Neural cell (in vitro differentiated cells): ENCODE measurements at regions not wholly inside any gene's neighbourhood (a gene's known extent, or its start where the extent isn't known, plus 50 kb on each side); places are given as distances from the start of the nearest gene placed in this dataset.

Source experiments
- H2AFZ ChIP-seq: fragments of 200-600, 300-800 bp; sonication (generic), shearing (Covaris generic); 2 replicates; pipeline ENCODE4 v1.6.0; 2014; ENCODE audit warnings: low read depth, mild to moderate bottlenecking, antibody characterized with exemption, low read length, moderate library complexity
- H3F3A ChIP-seq: fragments of 200-600 bp; shearing (Covaris generic); 2 replicates; pipeline ENCODE4 v1.6.1; 2016; ENCODE audit warnings: mild to moderate bottlenecking, moderate library complexity, mixed read lengths, antibody characterized with exemption, low read length; ENCODE audit not compliant: insufficient read depth, poor library complexity, severe bottlenecking
- H3K27ac ChIP-seq: fragments of 200-600, 300-800 bp; sonication (generic), shearing (Covaris generic); 2 replicates; pipeline ENCODE4 v1.5.1; 2014; ENCODE audit warnings: mild to moderate bottlenecking, low read length, moderate library complexity
- H3K27me3 ChIP-seq: fragments of 300-800, 200-600 bp; sonication (generic), shearing (Covaris generic); 2 replicates; pipeline ENCODE4 v1.6.0; 2014; ENCODE audit warnings: mild to moderate bottlenecking, low read depth, low read length, moderate library complexity; ENCODE audit not compliant: insufficient read depth
- H3K36me3 ChIP-seq: fragments of 300-800, 200-600 bp; sonication (generic), shearing (Covaris generic); 2 replicates; pipeline ENCODE4 v1.5.1; 2014; ENCODE audit warnings: mild to moderate bottlenecking, antibody characterized with exemption, low read length, moderate library complexity; ENCODE audit not compliant: insufficient read depth
- H3K4me2 ChIP-seq: fragments of 300-800, 200-600 bp; sonication (generic), shearing (Covaris generic); 2 replicates; pipeline ENCODE4 v1.6.0; 2014; ENCODE audit warnings: mild to moderate bottlenecking, low read length
- H3K4me3 ChIP-seq: fragments of 300-800, 200-600 bp; sonication (generic), shearing (Covaris generic); 2 replicates; pipeline ENCODE4 v1.5.1; 2014; ENCODE audit warnings: mild to moderate bottlenecking, low read length, moderate library complexity
- H3K79me2 ChIP-seq: fragments of 200-600 bp; shearing (Covaris generic); replicated peaks from 2 replicates; pipeline ENCODE4 v1.6.0; 2014; ENCODE audit warnings: mild to moderate bottlenecking, low read length, moderate library complexity; ENCODE audit not compliant: insufficient read depth
- H3K9ac ChIP-seq: fragments of 300-800, 200-600 bp; sonication (generic), shearing (Covaris generic); 2 replicates; pipeline ENCODE4 v1.6.1; 2016; ENCODE audit warnings: mild to moderate bottlenecking, low read length, mixed read lengths
- H3K9me2 ChIP-seq: fragments of 200-600 bp; shearing (Covaris generic); 2 replicates; pipeline ENCODE4 v1.6.1; 2016; ENCODE audit warnings: mild to moderate bottlenecking, low read length, mixed read lengths; ENCODE audit not compliant: insufficient read depth
- H3K9me3 ChIP-seq: fragments of 200-600, 300-800 bp; sonication (generic), shearing (Covaris generic); 2 replicates; pipeline ENCODE4 v1.6.1; 2016; ENCODE audit warnings: mild to moderate bottlenecking, mixed run types, low read length, moderate library complexity, mixed read lengths
- H4K20me1 ChIP-seq: fragments of 200-600 bp; shearing (Covaris generic); 2 replicates; pipeline ENCODE4 v1.6.1; 2016; ENCODE audit warnings: mild to moderate bottlenecking, mixed run types; ENCODE audit not compliant: insufficient read depth
- CTCF ChIP-seq: fragments of 450-650 bp; IDR thresholded peaks from 2 replicates; pipeline ENCODE4 v1.5.1; 2014; ENCODE audit warnings: antibody characterized with exemption, mild to moderate bottlenecking, moderate library complexity; ENCODE audit not compliant: poor library complexity, severe bottlenecking
- EP300 ChIP-seq: fragments of 450-650 bp; conservative IDR thresholded peaks from 2 replicates; pipeline ENCODE4 v1.6.1; 2014; ENCODE audit warnings: antibody characterized with exemption, mild to moderate bottlenecking, moderate library complexity; ENCODE audit not compliant: poor library complexity, severe bottlenecking
- EZH2 ChIP-seq: fragments of 200-600, 300-800 bp; shearing (Covaris generic), sonication (generic); IDR thresholded peaks from 2 replicates; pipeline ENCODE4 v1.6.1; 2014; ENCODE audit warnings: antibody characterized with exemption, low read length, borderline replicate concordance, mild to moderate bottlenecking; ENCODE audit not compliant: insufficient read depth, poor library complexity, severe bottlenecking
- MXI1 ChIP-seq: fragments of 450-650 bp; conservative IDR thresholded peaks from 2 replicates; pipeline ENCODE4 v1.6.1; 2014; ENCODE audit warnings: antibody characterized with exemption, mild to moderate bottlenecking; ENCODE audit not compliant: poor library complexity, severe bottlenecking
- POLR2AphosphoS5 ChIP-seq: IDR thresholded peaks from 2 replicates; pipeline ENCODE4 v1.6.1; 2012
- RAD21 ChIP-seq: fragments of 450-650 bp; conservative IDR thresholded peaks from 2 replicates; pipeline ENCODE4 v1.6.1; 2014; ENCODE audit warnings: antibody characterized with exemption, mild to moderate bottlenecking, moderate library complexity
- REST ChIP-seq: IDR thresholded peaks from 2 replicates; pipeline ENCODE4 v1.6.1; 2012; ENCODE audit warnings: borderline replicate concordance
- SMC3 ChIP-seq: fragments of 450-650 bp; conservative IDR thresholded peaks from 2 replicates; pipeline ENCODE4 v1.6.1; 2014; ENCODE audit warnings: antibody characterized with exemption, mild to moderate bottlenecking, moderate library complexity; ENCODE audit not compliant: poor library complexity
- TAF1 ChIP-seq: IDR thresholded peaks from 2 replicates; pipeline ENCODE4 v1.6.1; 2012; ENCODE audit warnings: low read depth

- H3K9ac ChIP-seq, result no peak overlapping the region
- H3F3A ChIP-seq, result no peaks in the 10 kb centered on the region
- H3K4me2 ChIP-seq, result no peak overlapping the region
- H3K27ac ChIP-seq, result no peak overlapping the region
- H3K9me2 ChIP-seq, result no peaks in the 10 kb centered on the region
- H3K36me3 ChIP-seq, result no peaks in the 10 kb centered on the region
- H3K9me3 ChIP-seq, result no peaks in the 10 kb centered on the region
- no peaks in the 10 kb centered on the region for H3K79me2 ChIP-seq
- no peak overlapping the region for H2AFZ ChIP-seq
- no peak overlapping the region for H3K4me3 ChIP-seq
- no peaks in the 10 kb centered on the region for H3K27me3 ChIP-seq
- no peak for TF ChIP-seq TAF1
- TF ChIP-seq REST, result no peak
- H4K20me1 ChIP-seq, result no peaks in the 10 kb centered on the region
Observed at GRCh38 chr16:86864586-86864985, 286.2 kb downstream of the FOXL1 start.

- Histone ChIP-seq H3K9me2 (no peaks in the 10 kb centered on the region), H3F3A (no peaks in the 10 kb centered on the region), H2AFZ (no peak overlapping the region), H3K9ac (no peak overlapping the region), H4K20me1 (no peaks in the 10 kb centered on the region), H3K27ac (no peak overlapping the region), H3K4me2 (no peak overlapping the region), H3K36me3 (no peaks in the 10 kb centered on the region), H3K4me3 (no peak overlapping the region), H3K79me2 (no peaks in the 10 kb centered on the region), H3K27me3 (no peaks in the 10 kb centered on the region), H3K9me3 (no peaks in the 10 kb centered on the region)
- no peak for TF ChIP-seq SMC3
- TF ChIP-seq RAD21, result no peak
- no peak for TF ChIP-seq EZH2
- TF ChIP-seq POLR2AphosphoS5, result no peak
- TF ChIP-seq MXI1, result no peak
- no peak for TF ChIP-seq EP300
- no peak for TF ChIP-seq CTCF
- no peak for TF ChIP-seq REST
- no peak for TF ChIP-seq TAF1
Observed at GRCh38 chr16:86865851-86866662, 287.7 kb downstream of the FOXL1 start.
